ENCODE measurements at regions not wholly inside any gene's neighbourhood (a gene's known extent, or its start where the extent isn't known, plus 50 kb on each side); places are given as distances from the start of the nearest gene placed in this dataset.
"Not testable (repeated sequence)": the region's sequence is repeated elsewhere in the genome, so short reads cannot be mapped to it uniquely, and the experiment has no call there.

DNA sequence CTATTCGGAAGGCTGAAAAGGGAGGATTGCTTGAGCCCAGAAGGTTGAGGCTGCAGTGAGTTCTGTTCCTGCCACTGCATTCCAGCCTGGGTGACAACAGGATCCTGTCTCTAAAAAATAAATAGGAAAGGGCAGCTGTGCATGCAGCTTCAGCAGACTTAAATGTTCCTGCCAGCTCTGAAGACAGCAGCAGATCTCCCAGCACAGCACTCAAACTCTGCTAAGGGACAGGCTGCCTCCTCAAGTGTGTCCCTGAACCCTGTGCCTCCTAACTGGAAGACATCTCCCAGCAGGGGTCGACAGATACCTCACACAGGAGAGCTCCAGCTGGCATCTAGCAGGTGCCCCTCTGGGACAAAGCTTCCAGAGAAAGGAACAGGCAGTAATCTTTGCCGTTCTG, 117.9 kb downstream of the CXCL12 start:
- no peak for DNase-seq

DNA sequence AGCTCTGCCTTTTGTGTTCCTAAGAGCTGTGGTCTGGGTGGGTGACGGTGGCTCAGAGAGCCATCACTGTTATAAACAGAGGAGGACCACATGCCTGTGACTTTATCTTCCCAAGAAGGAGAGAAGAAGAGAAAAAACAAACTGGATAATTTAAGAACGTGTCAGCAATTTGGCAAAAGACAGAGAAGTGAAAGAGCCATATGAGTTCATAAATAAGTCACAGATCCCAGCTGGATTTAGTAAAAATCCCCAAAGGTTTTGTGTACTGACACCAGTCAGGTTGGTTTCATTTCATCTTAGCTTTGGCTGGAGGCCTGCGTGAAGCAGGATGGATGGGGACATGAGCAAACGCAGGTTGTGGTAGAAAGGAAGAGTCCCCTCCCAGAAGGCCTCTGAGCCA, 120.7 kb downstream of the CXCL12 start:
- peak; percentile 54 for DNase-seq

DNA sequence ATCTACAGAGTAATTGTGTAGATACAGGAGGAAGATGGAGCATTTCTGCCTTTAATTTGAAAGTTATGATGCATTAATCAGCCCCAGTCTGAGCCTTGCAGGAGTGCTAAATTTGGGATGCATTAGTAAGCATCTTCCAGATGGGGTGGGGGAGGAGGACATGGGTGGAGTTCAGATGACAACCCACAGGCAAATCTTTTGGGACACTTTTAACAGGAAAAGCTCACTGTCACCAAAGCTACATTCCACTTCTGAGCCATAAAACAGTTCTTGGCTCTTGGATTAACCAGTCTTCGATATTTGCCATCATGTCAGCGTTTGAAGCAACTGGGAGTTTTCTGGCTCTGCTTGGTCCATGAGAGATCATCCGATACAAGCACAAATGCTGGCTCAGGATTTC, 121.1 kb downstream of the CXCL12 start:
- peak; percentile 61 for DNase-seq

DNA sequence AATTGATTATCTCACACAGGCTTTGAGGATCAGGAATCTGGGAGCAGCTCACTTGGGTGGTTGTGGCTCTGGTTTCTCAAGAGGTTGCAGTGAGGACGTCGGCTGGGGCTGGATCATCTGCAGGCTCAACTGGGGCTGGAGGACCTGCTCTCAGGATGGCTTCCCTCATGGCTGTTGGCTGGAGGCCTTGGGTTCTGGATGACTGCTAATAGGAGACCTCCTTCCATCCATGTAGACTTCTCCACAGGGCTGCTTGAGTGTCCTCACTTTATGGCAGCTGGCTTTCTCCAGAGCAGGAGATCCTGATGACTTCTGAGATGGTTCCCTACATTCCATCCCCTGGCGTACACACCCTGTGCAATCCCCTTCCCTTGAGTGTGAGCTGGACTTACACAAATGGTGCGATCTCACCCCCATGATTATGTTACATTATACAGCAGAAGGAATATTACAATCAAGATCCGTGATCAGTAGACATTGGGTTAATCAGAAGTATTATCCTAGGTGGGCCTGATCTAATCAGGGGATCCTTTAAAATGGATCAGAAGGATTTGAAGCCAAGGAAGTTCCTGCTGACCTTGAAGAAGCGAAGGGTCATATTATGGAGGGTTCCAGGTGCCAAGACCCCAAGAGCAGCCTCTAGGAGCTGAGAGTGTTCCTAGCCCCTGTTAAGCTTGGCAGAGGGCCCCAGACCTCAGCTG, 122.2 kb downstream of the CXCL12 start:
- DNase-seq: no peak

DNA sequence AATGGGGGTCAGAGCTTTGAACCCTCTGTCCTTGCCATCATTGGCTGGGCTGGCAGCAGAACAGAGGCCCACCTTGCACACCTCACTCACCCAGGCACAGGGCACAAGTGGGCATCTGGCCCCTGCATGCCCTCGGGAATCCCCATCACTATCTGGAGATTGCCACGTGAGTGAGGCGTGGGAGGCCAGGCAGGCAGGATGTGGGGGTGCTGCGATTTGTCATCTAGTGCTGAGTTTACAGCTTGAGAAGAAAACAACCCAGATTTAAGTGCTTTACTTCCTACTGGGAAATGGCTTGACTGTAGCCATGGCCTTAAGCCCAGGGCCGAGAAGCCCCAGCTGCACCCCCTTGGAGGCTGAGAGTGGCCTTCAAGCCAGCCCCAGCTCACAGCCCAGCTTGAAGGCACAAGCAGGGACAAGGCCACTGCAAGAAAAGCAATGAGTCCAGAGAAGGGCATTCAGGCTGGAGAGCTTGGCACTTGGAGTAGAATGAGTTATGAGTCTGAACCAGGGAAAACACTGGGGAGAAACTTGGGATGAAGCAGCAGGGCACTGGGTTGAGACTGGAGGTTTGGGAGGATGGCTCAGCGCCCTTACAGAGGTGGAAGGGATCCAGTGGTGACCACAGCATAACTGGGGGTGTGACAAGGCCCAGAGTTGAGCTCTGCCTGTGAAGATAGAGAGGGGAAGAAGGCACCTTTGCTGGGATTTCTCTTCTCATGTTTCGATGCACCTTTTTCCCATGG, 123.0 kb downstream of the CXCL12 start:
- DNase-seq: no peak

DNA sequence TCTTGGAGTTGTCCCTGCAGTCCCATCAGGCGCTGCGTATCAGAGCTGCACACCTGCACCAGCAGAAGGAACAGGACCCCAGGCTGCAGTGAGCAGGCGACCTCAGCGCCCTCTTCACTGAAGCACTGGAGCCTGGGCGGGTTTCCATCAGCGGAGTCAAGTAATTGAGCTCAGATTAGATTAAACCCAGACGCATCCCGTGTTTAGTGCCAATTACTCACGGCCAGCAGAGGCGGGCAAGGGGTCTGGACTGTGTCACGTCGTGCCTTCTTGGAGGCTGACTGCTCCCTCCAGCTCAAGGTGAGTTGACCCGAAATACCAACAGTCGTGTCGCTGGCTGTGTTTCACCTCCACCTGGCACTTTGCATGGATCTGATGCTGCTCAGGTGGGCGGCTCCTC, 123.6 kb downstream of the CXCL12 start:
- DNase-seq: peak; percentile 2

DNA sequence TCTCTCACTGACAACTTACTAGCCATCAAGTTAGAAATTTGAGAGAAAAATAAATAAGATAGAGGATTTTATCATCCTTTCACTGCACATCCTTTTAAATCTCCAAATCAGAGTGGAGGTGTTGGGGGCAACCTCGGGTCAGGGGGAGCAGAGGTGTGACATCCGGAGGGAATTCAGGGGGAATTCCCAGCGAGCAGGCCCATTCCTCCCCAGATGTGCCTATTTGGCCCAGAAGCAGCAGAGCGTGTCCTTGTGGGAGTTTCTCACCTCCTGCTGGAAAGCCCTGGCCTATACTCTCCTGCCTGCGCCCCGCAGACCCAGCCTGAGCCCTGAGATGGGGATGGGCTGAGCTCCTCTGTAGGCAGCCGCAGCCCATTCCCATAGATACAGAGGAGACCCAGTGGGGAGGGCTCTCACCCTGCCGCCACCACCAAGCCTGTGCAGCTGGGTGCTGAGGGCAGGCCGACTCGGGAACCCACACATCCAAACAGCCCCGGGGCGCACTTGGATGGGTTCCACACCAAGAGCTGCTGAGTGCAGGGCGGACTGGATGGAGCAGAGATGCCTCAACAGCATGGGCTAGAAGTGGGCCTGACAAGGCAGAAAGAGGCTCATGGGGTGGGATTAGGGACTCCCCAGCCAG, 124.5 kb downstream of the CXCL12 start:
- DNase-seq: no peak

DNA sequence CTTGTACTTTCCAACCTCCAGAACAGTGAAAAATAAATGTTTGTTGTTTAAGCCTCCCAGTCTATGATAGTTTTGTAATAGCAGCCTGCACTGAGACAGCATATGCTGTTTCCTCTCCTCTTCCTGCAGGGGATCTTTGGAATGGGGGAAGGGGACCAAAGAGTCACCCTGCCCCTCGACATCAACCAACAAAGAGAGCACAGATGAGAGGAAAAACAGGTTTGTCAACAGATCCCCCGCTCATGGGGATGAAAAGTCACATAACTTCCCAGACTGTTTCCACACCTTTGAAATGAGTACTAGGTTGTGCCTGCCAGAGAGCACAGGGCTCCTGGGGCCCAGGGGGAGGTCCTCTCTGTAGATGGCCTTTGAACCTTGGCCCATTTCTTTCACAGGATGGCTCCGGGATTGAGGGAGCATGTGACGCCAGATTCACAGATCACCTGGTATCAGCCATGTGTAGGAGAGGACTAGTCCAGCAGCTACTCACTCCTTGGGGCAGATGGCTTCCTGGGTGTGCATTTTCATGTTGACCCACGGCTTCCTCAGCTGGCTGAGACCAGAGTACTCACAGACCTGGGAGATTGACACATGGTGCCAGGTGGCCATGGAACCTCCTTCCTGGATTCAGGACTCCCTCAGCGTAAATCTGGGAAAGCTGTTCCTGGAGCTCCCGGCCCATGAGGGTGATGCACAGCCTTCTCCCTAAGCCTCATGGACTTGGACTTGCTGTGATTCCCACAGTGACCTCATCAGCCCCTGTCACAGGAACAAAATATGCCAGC, 125.6 kb downstream of the CXCL12 start:
- no peak for DNase-seq

DNA sequence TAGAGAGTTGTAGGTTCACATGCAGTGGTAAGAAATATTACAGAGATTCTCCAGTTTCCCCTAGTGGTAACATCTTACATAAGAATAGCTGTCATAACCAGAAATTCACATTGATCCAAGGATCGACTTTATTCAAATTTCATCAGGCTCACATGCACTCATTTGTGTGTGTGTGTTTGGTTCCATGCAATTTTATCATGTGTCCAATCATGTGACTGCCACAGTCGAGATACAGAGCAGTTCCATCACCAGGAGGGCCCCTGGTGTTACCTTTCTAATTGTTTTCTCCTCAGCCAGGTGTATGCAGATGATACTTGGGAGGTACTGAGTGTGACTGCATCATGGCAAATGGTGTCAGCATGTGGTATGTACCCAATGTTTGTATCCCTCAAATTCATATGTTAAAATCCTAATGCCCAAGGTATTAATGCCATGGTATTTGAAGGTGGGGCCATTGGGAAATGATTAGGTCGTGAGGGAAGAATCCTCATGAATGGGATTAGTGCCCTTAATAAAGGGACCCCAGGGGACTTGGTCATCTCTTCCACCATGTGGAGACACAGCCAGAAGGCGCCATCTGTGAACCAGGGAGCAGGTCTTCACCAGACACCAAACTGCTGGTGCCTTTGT, 126.3 kb downstream of the CXCL12 start:
- no peak for DNase-seq

DNA sequence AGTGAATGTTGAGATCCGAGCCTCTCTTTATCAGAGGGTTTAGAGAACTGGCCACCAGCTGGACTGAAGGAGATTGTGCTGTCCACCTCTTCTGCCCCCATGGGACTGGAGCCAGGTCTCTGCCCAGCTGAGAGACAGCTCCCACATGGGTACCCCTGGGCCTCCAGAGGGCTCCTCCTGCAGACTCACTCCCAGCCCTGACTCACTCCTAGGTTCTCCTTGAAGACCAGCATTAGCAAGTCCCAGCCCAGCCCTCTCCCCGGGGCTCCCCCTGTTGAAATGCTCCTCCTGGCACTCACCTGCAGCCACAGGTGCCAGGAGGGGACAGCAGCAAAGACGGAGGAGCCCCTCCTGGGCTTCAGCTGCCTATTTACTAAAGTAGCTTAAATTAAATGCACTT, 126.9 kb downstream of the CXCL12 start:
- DNase-seq: no peak

DNA sequence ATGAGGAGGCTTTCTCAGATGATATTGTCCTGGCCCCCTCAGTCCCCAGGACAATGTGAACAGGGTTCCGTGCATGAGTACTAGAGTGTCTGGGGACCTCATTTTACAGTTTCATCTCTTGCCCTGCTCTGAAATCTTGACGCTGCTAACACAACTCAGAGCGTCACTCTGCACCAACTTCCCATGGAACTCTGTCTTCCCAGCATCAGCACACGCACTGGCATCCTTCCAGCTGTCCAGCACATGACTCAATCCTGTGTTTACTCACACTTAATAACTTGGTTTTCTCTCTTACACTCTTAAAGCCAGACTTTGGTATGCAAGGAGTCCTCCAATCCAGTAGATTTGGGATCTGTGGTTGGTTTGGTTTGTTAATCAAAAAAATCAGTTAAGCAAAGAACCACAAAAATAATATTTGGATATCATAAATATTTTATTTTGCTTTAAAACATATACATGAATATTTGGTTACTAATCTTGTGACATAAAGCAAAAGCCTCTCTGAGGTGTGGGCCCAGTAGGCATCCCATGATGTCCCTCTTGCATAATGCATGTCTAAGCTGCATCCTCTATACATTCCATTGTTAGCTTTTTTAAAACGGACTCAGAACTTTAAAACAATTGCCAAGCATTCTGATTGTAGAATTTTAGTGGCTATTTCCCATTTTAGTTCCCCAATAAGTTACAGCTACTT, 131.0 kb downstream of the CXCL12 start:
- DNase-seq: peak; percentile 46

DNA sequence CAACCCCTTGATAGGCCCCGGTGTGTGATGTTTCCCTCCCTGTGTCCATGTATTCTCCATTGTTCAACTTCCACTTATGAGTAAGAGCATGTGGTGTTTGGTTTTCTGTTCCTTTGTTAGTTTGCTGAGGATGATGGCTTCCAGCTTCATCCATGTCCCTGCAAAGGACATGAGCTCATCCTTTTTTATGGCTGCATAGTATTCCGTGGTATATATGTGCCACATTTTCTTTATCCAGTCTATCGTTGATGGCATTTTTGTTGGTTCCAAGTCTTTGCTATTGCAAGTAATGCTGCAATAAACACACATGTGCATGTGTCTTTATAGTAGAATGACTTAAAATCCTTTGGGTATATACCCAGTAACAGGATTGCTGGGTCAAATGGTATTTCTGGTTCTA, 132.3 kb downstream of the CXCL12 start:
- DNase-seq: not testable (repeated sequence)

DNA sequence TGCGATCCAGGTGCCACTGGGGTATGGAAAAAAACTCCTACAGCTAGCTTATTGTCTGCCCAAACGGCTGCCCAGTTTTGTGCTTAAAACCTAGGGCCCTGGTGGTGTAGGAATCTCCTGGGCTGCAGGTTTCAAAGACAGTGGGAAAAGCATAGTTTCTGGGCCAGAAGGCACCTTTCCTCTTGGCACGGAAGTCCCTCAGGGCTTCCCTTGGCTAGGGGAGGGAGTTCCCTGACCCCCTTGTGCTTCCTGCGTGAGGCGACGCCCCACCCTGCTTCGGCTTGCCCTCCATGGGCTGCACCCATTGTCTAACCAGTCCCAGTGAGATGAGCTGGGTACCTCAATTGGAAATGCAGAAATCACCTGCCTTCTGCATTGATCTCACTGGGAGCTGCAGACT, 135.0 kb downstream of the CXCL12 start:
- not testable (repeated sequence) for DNase-seq

DNA sequence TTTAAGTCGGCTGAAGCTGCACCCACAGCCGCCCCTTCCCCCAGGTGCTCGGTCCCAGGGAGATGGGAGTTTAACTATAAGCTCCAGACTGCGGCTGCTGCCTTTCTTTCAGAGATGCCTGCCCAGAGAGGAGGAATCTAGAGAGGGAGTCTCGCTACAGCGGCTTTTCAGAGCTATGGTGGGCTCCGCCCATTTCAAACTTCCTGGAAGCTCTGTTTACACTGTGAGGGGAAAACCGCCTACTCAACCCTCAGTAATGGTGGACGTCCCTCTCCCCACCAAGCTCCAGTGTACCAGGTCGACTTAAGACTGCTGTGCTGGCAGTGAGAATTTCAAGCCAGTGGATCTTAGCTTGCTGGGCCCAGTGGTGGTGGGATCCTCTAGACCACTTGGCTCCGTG, 135.4 kb downstream of the CXCL12 start:
- DNase-seq: no peak

DNA sequence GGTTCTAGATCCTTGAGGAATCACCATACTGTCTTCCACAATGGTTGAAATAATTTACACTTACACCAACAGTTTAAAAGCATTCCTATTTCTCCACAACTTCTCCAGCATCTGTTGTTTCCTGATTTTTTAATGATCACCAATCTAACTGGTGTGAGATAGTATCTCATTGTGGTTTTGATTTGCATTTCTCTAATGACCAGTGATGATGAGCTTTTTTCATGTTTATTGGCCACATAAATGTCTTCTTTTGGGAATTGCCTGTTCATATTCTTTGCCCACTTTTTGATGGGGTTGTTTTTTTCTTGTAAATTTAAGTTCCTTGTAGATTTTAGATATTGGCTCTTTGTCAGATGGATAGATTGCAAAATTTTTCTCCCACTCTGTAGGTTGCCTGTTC, 138.2 kb downstream of the CXCL12 start:
- not testable (repeated sequence) for DNase-seq

DNA sequence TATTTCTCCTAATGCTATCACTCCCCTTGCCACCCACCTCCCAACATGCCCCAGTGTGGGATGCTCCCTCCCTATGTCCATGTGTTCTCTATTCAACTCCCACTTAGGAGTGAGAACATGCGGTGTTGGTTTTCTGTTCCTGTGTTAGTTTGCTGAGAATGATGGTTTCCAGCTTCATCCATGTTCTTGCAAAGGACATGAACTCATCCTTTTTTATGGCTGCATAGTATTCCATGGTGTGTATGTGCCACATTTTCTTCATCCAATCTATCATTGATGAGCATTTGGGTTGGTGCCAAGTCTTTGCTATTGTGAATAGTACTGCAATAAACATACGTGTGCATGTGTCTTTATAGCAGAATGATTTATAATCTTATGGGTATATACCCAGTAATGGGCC, 138.6 kb downstream of the CXCL12 start:
- not testable (repeated sequence) for DNase-seq

DNA sequence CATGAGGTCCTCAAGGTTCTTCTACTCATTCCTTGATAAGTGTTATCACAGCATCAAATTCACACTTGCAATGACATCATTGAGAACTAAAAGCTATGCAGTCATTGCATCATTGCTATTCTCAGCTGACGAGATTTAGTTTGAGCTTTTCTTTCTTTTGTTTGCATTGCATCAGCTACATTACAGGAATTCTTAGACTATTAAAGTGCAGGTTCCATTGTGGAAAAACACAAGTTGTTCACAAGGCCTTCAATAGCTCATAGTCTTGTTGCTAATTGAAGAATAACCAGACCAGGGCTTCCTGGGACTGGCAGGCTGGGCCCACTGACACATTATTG, 139.3 kb downstream of the CXCL12 start:
- DNase-seq: no peak

DNA sequence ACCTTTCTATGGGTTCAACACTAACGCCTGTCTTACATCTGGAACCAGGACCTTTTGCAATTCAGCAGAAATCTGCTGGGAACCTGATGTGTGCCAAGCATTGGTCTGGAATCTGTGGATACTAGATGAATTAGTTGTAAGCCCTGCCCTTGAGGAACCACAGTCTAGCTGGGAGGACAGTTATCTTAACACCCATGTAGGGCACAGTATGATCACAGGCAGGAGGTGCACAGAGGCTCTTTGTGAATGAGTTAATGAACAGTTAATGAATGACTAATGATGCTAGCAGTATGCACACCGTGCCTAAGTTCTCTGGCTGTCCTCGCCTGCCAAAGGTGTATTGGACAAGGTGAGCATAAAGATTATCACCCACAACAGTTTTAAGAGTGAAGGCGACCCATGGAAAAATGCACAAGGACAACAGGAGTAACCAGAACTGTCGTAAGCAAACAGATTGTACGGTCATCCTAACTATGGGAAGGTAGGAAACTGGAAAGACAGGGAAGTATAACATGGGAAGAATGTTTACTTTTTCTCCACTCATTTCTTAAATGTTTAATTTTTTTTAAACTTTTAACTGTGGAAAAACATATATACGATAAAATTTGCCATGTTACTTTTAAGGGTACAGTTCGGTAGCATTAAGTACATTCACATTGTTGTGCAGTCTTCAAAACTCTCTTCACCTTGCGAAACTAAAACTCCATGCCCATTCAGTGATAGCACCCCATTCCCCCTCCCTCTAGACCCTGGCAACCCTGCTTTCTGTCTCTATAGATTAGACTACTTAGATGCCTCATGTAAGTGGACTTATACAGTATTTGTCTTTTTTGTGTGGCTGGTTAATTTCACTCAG, 139.9 kb downstream of the CXCL12 start:
- no peak for DNase-seq

DNA sequence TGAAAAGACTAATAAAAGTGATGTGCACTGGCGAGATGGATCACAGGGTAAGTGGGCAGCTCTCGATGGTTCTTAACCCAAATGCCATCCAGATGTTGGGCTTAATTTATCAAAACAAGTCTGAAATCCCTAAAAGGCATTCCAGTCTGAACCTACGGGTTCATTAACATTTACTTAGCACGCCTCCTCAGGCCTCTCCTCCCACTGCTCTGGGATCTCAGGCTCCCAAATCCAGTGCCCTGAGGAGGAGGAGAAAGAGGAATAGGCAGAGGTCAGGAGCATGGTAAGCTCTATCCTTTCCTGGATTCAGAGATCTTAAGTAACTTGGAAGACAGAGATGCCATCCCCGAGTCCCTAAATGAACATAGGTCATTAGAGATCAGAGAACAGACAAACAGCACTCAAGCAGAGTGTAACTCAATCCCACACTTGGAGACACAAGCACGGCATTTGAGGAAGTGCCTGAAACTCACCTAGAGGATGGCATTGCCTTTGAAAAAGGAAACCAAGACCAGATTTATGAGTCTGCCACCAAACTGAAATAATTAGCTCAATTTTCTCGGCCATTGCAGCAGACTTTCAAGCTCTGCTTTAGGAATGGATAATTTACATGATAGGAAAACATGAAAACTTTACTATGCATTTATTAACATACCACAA, 140.9 kb downstream of the CXCL12 start:
- no peak for DNase-seq

DNA sequence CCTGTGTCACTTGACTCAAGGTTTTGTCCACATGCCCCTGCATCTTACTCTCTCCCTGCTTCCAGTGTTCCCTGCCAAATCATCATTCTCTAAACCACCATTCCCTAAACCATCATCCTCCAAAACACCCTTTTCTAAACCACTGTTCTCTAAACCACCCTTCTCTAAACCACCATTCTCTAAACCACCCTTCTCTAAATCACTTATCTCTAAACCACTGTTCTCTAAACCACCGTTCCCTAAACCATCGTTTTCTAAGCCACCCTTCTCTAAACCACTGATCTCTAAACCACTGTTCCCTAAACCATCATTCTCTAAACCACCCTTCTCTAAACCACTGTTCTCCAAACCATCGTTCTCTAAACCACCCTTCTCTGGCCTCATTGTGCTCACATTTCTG, 142.1 kb downstream of the CXCL12 start:
- no peak for DNase-seq

Measured in skin of body (tissue), 1 donor.